MCF 10A (cell line): ENCODE measurements at regions not wholly inside any gene's neighbourhood (a gene's known extent, or its start where the extent isn't known, plus 50 kb on each side); places are given as distances from the start of the nearest gene placed in this dataset.

Experiments used
- BruUV-seq: library from RNA; stranded (reverse); fragments of 400-500 nt; replicated peaks from 2 replicates; lab custom pipeline; 2021; lab: Mats Ljungman, UMichigan
- CTCF ChIA-PET: fragments of 300-600 bp; sonication (Branson Sonifier 250); formaldehyde crosslinking; extraction: SDS; loops from one replicate; lab custom pipeline; 2021; ENCODE audit warnings: antibody characterized with exemption, inconsistent platforms; lab: Yijun Ruan, JAX
- POLR2A ChIA-PET: fragments of 300-600, 350-650 bp; sonication (Branson Sonifier 250); formaldehyde crosslinking; extraction: SDS; loops from one replicate; lab custom pipeline; 2020; ENCODE audit warnings: antibody characterized with exemption, inconsistent platforms; lab: Yijun Ruan, JAX
- DNase-seq: peaks from one replicate; pipeline ENCODE4 v3.0.0-alpha.2; 2018; ENCODE audit not compliant: unreplicated experiment
- H3K27ac Mint-ChIP-seq: one replicate; pipeline ENCODE4 v1.8.0; 2022; ENCODE audit warnings: mild to moderate bottlenecking, low read depth, mixed read lengths; ENCODE audit not compliant: unreplicated experiment
- H3K27me3 Mint-ChIP-seq: one replicate; pipeline ENCODE4 v1.8.0; 2022; ENCODE audit warnings: mixed read lengths; ENCODE audit not compliant: insufficient read depth, unreplicated experiment
- H3K36me3 Mint-ChIP-seq: one replicate; pipeline ENCODE4 v1.8.0; 2022; ENCODE audit warnings: mild to moderate bottlenecking, moderate library complexity, mixed read lengths; ENCODE audit not compliant: insufficient read depth, unreplicated experiment
- H3K4me1 Mint-ChIP-seq: one replicate; pipeline ENCODE4 v1.8.0; 2022; ENCODE audit warnings: mixed read lengths; ENCODE audit not compliant: insufficient read depth, unreplicated experiment
- H3K4me3 Mint-ChIP-seq: one replicate; pipeline ENCODE4 v1.8.0; 2022; ENCODE audit warnings: mild to moderate bottlenecking, moderate library complexity, mixed read lengths; ENCODE audit not compliant: unreplicated experiment
- H3K9me3 Mint-ChIP-seq: one replicate; pipeline ENCODE4 v1.8.0; 2022; ENCODE audit warnings: mixed read lengths; ENCODE audit not compliant: unreplicated experiment
- CTCF ChIP-seq: fragments of 200-600 bp; IDR thresholded peaks from one replicate; pipeline ENCODE4 v1.8.0; 2022; ENCODE audit warnings: antibody characterized with exemption, mild to moderate bottlenecking; ENCODE audit not compliant: unreplicated experiment
- intact Hi-C: fragments of 100-400 bp; cut with micrococcal nuclease; formaldehyde crosslinking; loops from 2 replicates; pipeline ENCODE4 v1.14.1; 2022

- intact Hi-C loops: no loop called here
- Mint-ChIP-seq H3K4me3 (no peak overlapping the region), H3K9me3 (no peaks in the 10 kb centered on the region), H3K27ac (no peak overlapping the region), H3K4me1 (peaks cover 14% of the 10 kb centered on the region), H3K27me3 (no peaks in the 10 kb centered on the region), H3K36me3 (no peaks in the 10 kb centered on the region)
- CTCF ChIA-PET: no interaction called here
- TF ChIP-seq CTCF: no peak
- no peak for DNase-seq
- BruUV-seq: no TSS peak
- POLR2A ChIA-PET: interaction anchor here (1.1 kb wide), 1 partner anchor 32 kb away, joined by 3 read pairs; no protein-coding TSS in a partner anchor
Measured at GRCh38 chr16:24667244-24667764, 62.1 kb upstream of the TNRC6A start.

- POLR2A ChIA-PET: interaction anchor here (0.6 to 2.0 kb wide), 9 partner anchors 9 to 90 kb away, joined by 3 to 13 read pairs (median 3); no protein-coding TSS in a partner anchor
- no peak for DNase-seq
- no peak for TF ChIP-seq CTCF
- CTCF ChIA-PET: interaction anchor here (0.6 to 1.0 kb wide), 4 partner anchors 26 to 170 kb away, joined by 3 to 4 read pairs (median 4); no protein-coding TSS in a partner anchor
- Mint-ChIP-seq H3K9me3 (no peaks in the 10 kb centered on the region), H3K4me3 (no peak overlapping the region), H3K27ac (no peak overlapping the region), H3K36me3 (no peaks in the 10 kb centered on the region), H3K4me1 (peaks cover 14% of the 10 kb centered on the region), H3K27me3 (no peaks in the 10 kb centered on the region)
- no TSS peak for BruUV-seq
- intact Hi-C loops: loop anchor here (1.0 kb wide), 3 partner anchors 22 to 132 kb away; no protein-coding TSS in a partner anchor
Measured at GRCh38 chr16:24668481-24669061, 60.9 kb upstream of the TNRC6A start.

GRCh38 chr16:24670623-24671454 is 58.6 kb upstream of the TNRC6A start:
- intact Hi-C loops: no loop called here
- H3K27ac Mint-ChIP-seq: peak overlapping the region; percentile 82

More at GRCh38 chr16:24670623-24671454, 58.6 kb upstream of the TNRC6A start:
- Mint-ChIP-seq H3K9me3 (no peaks in the 10 kb centered on the region), H3K4me1 (peaks cover 14% of the 10 kb centered on the region), H3K27me3 (no peaks in the 10 kb centered on the region), H3K36me3 (no peaks in the 10 kb centered on the region), H3K4me3 (no peak overlapping the region)
- peak; percentile 29 for DNase-seq
- ChIA-PET POLR2A (interaction anchor here (2.0 kb wide), 1 partner anchor 58 kb away, joined by 9 read pairs; no protein-coding TSS in a partner anchor), CTCF (no interaction called here)
- no peak for TF ChIP-seq CTCF
- BruUV-seq: no TSS peak
